ENCODE measurements at regions not wholly inside any gene's neighbourhood (a gene's known extent, or its start where the extent isn't known, plus 50 kb on each side); places are given as distances from the start of the nearest gene placed in this dataset.

GRCh38 chr1:193940176-193940575 is 753.8 kb upstream of the B3GALT2 start:
- DNase-seq (ENCODE audit: extremely low read depth, low read depth), result no peak
- no peak for TF ChIP-seq CTCF (IDR thresholded peaks at IDR 0.05; ENCODE audit: low read depth, low read length)

GRCh38 chr1:193939585-193939984 is 753.2 kb upstream of the B3GALT2 start:
- no peak for DNase-seq (ENCODE audit: extremely low read depth, low read depth)
- no peak for TF ChIP-seq CTCF (IDR thresholded peaks at IDR 0.05; ENCODE audit: low read depth, low read length)

GRCh38 chr1:193937308-193937707 is 750.9 kb upstream of the B3GALT2 start:
- DNase-seq (ENCODE audit: extremely low read depth, low read depth), result no peak

GRCh38 chr1:193932979-193933378 is 746.6 kb upstream of the B3GALT2 start:
- no peak for TF ChIP-seq CTCF (IDR thresholded peaks at IDR 0.05; ENCODE audit: low read depth, low read length)
- DNase-seq (ENCODE audit: extremely low read depth, low read depth), result no peak

More at GRCh38 chr1:193937308-193937707, 750.9 kb upstream of the B3GALT2 start:
- TF ChIP-seq CTCF (IDR thresholded peaks at IDR 0.05; ENCODE audit: low read depth, low read length), result no peak

- no peak for DNase-seq (ENCODE audit: extremely low read depth, low read depth)
- no peak for TF ChIP-seq CTCF (IDR thresholded peaks at IDR 0.05; ENCODE audit: low read depth, low read length)
Observed at GRCh38 chr1:193931356-193931755, 744.9 kb upstream of the B3GALT2 start.

- DNase-seq (ENCODE audit: extremely low read depth, low read depth), result no peak
- no peak for TF ChIP-seq CTCF (IDR thresholded peaks at IDR 0.05; ENCODE audit: low read depth, low read length)
Observed at GRCh38 chr1:193929374-193930033, 743.1 kb upstream of the B3GALT2 start.

- TF ChIP-seq CTCF (IDR thresholded peaks at IDR 0.05; ENCODE audit: low read depth, low read length), result no peak
- no peak for DNase-seq (ENCODE audit: extremely low read depth, low read depth)
Observed at GRCh38 chr1:193927550-193927949, 741.1 kb upstream of the B3GALT2 start.
